HG02938 (cell line): ENCODE measurements at regions not wholly inside any gene's neighbourhood (a gene's known extent, or its start where the extent isn't known, plus 50 kb on each side); places are given as distances from the start of the nearest gene placed in this dataset.

Source experiments
- ATAC-seq: cut with Tn5 transposase; IDR thresholded peaks from one replicate; pipeline ENCODE4 v1.9.1; 2021; ENCODE audit warnings: mild to moderate bottlenecking, moderate library complexity; ENCODE audit not compliant: unreplicated experiment

DNA sequence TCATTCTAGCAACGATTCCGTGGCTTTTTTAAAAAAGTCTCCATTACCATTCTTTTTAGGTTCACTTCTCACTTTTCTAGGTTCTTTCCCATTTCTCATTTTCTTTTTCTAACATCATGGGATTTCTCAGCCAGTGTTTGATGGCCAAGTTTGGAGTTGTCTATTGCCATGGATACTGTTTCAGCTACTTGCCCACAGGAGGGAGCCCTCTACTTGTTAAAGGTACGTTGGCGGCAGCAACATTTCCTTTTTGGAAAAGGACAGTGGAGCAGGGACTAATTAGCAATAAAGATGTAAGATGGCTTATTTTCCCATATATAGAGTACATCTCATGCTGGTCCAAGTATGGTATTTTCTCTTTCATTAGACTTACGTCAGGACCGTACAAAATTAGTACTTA is 2257.5 kb upstream of the C9orf72 start:
- no peak for ATAC-seq

DNA sequence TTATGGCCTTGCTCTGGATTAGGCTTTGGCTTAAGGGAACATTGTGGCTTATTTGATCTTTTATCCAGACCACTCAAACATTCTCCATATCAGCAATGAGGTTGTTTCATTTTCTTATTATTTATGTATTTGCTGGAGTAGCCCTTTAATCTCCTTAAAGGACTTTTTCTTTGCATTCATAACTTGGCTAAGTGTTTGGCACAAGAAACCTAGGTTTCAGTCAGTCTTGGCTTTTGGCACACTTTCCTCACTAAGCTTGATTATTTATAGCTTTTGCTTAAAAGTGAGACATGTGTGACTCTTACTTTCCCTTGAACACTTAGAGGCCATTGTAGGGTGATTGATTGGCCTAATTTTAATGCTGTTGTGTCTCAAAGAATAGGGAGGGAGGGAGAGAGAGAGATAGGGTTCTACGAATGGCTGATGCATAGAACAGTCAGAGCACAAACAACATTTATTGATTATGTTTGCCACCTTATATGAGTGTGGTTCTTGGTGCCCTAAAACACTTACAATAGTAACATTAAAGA is 2265.3 kb upstream of the C9orf72 start:
- no peak for ATAC-seq

DNA sequence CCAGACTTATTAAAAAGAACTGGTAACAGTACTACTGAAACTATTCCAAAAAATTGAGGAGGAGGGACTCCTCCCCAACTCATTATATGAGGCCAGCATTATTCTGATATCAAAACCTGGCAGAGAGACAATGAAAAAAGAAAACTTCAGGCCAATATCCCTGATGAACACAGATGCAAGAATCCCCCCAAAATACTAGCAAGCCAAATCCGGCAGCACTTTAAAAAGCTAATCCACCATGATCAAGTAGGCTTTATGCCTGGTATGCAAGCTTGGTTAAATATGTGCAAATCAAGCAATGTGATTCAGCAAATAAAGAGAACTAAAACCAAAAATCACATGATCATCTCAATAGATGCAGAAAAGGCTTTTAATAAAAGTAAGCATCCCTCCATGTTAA is 2271.0 kb upstream of the C9orf72 start:
- no peak for ATAC-seq

DNA sequence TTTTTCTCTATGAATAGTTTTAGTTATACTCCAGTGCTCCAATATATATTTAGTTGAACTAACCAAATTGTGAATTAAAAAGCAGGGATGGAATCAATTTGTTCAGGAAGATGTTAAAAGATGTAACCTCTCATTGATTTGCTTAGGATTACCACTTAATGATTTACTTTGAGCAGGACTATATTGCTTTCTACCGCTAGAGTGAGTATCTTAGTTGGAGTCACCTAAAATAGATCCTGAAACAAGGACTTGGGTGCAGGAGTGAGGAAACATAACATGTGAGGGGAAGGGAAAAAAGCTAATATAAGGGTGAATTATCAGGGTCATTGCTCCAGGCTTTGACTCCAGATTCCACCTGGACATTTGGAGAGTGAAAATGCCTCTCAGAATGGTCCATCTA is 2277.4 kb upstream of the C9orf72 start:
- no peak for ATAC-seq

DNA sequence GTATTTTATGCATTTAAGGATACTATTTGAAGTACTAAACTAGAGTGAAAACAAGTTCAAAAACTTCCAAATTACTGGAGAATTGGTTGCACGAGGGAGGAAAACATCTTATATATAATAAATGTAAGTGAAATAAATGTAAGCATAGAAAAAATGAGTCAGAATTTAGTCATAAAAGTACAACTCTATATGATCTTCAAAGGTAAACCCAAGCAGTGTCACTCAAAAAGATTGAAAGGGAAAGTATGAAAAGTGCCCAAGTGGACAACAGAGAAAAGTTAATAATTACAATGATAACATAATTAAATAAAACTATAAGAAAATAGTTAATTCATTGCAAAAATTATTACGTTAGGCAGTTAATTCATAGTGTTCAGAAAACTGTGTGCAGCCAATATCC is 2288.5 kb upstream of the C9orf72 start:
- no peak for ATAC-seq

DNA sequence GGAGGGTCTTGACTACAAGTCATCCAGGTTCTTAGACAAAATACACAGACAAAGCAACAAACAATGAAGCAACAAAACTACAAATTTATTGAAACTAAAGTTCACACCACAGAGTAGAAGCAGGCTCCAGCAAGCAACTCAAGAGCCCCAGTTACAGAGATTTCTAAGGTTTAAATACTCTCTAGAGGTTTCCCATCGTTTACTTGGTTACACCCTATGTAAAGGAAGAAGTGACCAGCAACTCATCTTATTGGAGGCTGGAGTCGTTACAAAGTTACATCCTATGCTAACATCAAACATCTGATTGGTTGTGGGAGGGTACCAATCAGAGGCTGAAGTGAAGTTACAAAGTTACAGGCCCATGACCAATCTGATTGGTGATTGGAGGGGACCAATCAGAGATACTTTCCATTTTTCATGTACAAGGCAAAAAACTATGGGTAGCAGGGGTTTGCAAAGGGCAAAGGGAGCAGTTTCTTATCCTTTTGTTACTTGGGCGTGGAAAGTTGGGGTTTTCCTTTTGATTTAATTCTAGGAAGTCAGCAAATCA is 2292.6 kb upstream of the C9orf72 start:
- no peak for ATAC-seq

DNA sequence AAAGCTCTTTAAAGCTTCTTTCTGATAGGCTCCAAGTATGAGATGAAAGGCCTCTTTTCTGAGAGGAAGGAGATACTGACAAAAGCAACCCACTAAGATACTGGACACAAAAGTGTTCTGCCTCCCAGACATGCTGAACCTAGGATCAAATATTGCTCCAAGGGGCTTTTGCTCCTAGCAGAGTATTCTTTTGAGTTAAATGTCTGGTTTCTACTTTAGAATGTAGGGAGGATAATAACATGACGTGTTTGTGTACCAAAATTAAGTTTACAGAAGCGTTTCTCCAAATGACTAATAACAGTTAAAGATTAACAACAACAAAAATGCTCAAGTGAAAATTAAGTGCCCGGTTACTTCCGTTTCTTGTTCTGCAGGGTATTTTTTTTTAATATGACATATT is 2293.3 kb upstream of the C9orf72 start:
- ATAC-seq: peak; percentile 69

DNA sequence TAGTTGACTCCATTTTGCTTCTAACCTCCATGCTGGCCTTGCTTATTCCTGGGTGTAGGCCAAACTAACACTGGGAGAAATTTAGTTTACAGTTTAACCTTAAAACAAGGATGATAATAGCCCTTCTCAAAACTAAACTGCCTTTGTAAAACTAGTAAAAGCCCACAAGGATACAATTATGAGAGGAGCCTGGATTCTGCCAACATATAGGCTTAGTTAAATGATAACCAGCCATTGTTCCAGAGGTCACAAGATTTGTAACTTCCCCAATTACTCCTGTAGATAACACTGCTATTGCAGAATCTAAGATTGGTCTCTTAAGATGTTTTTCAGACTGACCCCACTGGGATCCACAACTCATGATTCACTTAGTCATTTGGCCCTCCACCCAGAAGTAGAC is 2300.3 kb upstream of the C9orf72 start:
- no peak for ATAC-seq

DNA sequence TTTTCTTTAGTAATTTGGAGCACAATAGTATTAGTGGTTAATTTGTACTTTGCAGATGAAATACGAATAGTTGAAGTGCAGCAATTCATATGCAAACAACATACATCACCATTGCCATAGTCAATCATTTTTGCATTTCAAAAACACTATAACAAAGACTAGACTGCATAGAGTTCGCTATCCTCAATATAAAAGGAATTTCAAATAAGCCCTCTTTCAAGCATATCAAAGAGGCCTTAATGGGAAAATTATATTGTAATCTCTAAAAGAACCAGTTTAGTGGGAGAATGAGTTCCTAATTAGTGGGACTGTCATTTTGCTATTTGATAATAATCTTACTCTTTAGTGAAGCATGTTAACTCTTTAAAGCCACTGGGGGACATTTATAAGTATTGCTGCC is 2302.3 kb upstream of the C9orf72 start:
- no peak for ATAC-seq

DNA sequence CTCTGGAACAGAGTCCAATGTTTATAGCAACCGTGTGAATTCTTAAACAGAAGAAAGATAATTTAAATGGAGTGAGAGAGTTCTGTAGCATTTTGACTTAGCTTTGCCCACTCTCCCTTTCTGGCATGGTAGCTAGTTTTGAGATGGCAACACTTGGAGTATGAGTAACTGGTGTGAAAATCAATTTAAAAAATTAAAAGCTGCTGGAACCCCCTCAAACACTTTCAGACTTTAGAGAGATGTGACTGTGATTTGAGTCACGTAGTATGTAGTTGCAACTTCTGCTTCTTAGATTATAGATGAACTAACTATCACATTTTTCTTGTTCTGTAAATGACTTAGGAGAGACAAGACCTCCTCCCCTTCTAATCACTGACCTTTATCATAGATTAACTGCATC is 2309.5 kb upstream of the C9orf72 start:
- ATAC-seq: no peak

DNA sequence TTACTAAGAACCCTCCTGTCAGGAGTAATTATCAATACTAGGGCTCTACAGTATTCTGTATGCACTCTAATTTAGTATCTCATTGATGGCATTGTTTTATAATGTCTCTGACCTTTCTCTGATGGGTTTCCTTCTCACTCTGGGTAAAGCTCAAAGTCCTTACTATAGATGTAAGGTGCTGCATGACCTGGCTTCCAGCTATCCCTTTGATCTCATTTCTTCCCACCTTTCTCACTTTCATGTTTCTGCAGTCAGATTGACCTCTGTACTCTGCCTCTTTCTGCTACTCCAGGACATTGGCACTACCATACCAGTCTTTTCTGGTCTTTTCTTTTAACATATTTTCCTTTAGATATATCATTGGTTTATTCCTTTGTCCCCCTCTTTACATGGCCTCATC is 2332.8 kb upstream of the C9orf72 start:
- no peak for ATAC-seq

DNA sequence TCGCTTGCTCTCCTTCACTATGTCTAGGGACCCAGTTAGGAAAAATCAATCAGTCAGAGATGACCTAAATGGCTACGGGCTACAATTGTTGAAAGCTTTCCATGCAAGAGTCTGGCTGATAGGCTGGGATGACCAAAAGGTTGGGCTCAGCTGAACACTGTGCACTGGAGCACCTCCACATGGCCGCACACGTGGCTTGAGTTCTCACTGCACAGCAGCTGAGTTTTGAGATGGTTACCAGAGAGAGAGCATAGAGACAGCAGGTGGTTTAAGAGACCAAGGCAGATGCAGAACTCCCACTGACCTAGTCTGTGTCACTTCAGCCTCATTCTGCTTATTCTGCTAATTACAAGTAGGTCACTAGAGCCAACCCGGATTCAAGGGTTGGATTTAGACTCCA is 2354.8 kb upstream of the C9orf72 start:
- ATAC-seq: no peak

DNA sequence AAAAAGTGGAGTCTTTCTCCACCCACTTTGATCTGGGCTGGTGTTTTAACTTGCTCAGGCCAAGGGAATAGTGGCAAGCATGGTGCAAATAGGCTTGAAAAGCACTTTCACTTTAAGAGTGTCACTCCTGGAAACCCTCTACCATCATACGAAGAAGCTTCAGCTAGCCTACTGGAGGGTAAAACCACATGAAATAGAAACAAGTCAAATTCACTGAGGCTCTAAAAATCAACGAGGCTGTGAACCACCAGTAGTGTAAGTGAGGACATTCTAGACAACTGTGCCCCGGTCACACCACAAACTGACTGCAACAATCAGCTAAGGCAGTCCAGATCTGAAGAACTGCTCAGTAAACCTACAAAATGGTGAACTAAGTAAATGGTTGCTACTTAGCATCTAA is 2366.3 kb upstream of the C9orf72 start:
- ATAC-seq: no peak

DNA sequence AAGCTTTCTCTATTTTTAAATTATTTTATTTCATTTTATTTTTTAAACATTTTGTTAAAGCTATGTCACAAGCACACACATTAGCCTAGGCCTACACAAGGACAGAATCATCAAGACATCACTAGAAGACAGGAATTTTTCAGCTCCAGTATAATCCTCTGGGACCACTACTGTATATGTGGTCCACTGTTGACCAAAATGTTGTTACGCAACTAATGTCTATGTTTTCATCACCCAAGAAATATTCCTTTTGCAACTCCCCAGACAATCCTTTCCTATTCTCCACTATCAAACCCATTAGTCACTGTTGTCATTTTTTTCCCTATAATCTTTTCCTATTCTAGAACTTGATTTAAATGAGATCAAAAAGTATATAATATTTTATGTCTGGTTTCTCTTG is 2371.7 kb upstream of the C9orf72 start:
- no peak for ATAC-seq

DNA sequence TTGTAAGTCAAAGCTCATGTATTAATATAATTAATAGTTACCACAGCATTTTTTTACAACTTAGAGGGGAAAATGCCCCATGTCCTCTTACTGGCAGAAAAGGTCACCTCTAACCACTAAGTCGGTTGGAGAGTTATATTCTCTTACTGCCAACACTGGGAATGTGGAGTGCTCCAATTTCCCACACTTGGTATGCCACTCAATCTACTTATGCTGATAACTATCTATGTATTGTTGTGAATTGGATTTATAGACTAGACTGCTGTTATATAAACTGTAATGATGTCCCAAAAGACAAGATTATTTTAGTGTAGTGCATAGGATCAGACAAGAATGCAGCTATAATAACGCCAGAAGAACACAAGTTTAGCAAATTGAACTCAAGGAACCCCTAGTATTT is 2385.2 kb upstream of the C9orf72 start:
- no peak for ATAC-seq

DNA sequence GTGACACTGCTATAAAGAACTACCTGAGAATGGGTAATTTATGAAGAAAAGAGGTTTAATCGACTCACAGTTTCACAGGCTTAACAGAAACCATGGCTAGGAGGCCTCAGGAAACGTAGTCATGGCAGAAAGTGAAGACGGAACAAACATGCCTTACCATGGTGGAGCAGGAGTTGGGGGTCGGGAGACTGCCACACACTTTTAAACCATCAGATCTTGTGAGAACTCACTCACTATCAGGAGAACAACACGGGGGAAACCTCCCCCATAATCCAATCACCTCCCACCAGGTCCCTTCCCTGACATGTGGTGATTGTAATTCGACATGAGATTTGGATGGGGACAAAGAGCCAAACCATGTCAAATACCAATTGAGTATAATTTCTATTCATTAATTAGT is 2392.6 kb upstream of the C9orf72 start:
- no peak for ATAC-seq

DNA sequence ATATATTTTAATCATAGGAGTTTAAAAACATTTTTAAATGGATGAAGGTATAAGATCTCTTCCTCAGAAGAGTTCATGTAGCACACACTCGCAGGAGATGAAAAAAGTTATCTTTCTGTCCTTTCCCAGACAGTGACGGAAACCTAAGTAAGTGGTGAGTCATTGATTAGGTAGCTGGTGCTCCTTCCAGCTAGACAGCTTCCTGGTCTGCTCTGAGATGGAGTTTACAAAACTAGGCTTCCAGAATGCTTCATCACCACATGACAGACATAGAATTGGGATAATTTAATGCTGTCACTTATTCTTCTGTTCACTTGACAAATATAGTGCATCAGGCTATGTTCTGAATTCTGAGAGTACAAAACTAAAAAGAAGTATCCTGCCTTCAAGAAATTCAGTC is 2393.0 kb upstream of the C9orf72 start:
- ATAC-seq: no peak

DNA sequence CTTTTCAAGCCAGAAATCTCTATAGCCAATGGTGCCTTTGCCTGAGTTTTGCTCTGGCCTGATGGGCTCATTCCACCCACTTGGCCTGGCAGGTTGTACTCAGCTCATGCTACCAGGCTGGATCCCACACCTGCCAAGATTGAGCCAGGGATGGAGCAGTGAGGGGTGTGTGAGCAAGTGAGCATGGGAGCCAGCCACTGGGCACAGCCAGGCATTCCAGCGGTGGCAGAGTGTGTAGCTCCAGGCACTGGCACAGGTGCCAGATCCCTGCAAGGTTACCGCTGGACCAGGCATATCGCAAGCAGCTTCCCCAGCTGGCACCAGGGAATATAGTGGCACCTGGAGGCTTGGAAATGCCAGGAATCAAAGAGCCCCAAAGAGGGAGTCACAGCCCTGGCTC is 2395.6 kb upstream of the C9orf72 start:
- ATAC-seq: no peak

DNA sequence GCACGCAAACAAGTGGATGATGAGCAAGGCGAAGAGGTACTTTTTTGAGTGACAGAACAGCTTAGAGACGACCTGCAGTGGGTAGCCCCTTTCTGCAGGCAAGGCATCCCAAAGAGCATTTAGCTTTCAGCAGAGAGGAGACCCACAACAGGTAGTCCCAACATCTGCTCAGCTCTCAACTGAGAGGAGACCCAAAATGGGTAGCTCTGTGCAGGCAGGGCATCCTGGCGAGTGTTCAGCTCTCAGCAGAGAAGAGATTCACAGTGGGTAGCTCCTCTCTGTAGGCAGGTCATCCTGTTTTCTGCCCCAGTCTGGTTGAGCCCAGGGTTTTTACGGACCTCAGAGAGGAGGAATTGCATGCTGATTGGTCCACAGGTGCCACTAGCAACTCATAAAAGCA is 2396.1 kb upstream of the C9orf72 start:
- ATAC-seq: no peak

DNA sequence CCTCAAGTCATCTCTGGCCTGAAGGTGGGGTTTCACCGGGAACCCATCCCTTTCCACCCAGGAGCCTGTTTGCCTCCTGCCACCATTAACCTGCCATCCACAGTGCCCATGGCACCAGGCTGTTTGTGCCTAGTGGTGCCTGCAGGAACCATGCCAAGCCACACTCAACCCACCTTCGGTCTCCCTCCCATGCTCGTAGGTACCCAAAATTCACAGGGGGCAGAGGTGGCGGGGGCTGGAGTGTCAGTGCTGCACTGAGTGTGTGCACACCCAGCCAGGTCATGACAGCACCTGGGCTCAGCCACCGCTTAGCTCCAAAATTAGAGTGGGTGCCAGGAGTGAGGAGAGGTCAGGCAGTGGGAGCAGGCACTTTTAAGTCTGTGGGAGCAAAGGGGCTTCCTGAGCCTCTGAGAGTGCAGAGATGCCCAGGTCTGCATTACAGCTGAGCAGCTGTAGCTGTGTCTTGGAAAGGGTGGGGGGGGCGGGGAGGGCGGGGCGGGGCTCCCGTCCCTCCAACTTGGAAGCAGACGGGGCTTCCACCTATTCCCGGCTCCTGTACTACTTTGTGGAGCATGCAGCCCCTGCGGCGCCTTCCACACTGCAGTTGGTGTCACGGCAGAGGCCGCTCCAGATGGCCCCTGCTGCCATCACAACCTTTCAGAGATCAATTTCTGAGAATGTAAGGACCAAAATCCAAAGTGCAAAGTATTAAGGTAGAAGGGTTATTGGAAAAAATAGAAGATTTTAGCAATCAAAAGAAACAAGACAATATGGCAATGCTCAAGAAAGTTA is 2396.8 kb upstream of the C9orf72 start:
- ATAC-seq: no peak

DNA sequence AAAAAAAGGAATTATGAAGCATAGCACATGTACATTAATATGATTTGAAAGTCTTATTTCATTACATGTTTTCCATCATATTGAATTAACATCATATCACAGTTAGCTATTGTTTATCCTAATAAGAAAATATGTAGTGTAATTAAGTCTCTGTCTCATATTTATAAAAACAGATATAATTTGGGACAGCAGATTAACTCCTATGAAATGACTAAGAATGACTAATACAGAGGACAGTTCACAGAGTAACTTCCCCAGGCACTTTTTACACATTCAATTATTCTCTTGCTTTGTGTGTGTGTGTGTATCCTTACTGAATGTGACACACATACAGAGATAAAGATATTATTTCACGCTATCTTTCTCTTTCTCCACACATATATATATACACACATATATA is 2400.9 kb upstream of the C9orf72 start:
- no peak for ATAC-seq

DNA sequence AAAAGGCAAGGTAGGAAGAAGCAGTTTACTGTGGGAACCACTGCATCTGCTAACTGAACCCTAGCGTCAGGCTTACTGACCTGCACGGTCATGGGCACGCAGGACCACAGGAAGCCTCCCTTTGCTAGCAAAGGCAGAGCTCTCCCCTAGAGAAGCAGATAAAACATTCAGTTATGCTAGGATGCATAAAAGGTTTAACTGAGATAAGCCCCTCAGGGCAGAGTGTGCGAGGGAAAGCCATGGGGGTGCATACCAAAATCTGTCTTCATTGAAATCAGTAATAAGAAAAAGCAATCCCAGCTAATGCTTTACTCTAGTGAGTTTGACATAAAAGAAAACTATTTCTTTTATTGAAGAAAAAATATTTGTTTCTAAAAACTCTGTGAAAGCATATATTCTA is 2403.7 kb upstream of the C9orf72 start:
- no peak for ATAC-seq

DNA sequence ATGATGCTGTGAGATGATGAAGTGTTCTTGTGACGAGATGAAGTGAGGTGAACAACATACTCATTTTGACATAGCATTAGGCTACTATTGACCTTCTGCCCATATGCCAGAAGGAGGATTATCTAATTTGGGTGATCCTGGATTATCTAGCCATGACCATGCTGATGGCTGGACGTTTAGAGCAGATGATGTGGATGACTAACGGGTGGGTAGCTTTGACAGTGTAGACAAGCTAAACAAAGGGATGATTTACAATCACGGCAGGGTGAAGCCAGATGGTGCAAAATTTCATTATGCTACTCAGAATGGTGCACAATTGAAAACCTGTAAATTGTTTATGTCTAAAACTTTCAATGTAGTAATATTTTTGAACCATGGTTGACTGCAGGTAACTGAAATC is 2403.4 kb upstream of the ACO1 start:
- ATAC-seq: no peak
